ENCODE measurements at regions not wholly inside any gene's neighbourhood (a gene's known extent, or its start where the extent isn't known, plus 50 kb on each side); places are given as distances from the start of the nearest gene placed in this dataset.

DNA sequence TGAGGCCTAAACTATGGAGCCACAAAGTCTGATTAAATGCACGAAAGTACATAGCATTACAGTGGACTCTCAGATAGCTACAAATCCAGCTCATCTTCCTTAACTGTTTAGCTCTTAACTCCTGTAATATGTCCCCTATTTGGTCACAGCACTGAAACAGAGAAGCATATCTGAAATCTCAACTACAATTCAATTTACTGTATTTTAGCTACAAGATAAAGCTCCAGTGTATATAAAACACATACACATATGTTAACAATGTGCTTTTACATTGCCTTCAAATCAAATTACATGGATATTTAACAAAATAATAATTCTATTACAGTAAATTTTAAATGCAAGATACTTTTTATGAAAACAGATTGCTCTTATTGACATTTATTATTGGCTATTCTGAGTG, 849.3 kb upstream of the PRMT6 start:
- Histone ChIP-seq H3K18ac (ENCODE audit: low read length) (no peak overlapping the region), H2AK5ac (ENCODE audit: low read depth, low read length) (no peak overlapping the region), H2BK15ac (ENCODE audit: low read length) (no peak overlapping the region), H3K79me1 (ENCODE audit: low read depth, low read length) (no peaks in the 10 kb centered on the region), H4K8ac (ENCODE audit: low read depth, low read length) (no peak overlapping the region), H2BK5ac (ENCODE audit: low read length) (no peak overlapping the region), H3K9ac (ENCODE audit: low read depth, low read length, poor library complexity) (no peak overlapping the region), H3K27ac (replicated peaks; ENCODE audit: low read length) (no peak overlapping the region), H3K36me3 (replicated peaks in 1 of 2; ENCODE audit: control insufficient read depth in 2 of 2, insufficient read depth in 2 of 2, low read length in 2 of 2) (no peaks in the 10 kb centered on the region), H2AFZ (ENCODE audit: low read length) (no peak overlapping the region), H2BK120ac (ENCODE audit: low read depth, low read length) (no peak overlapping the region), H3K14ac (ENCODE audit: low read length) (no peak overlapping the region), H2BK12ac (ENCODE audit: low read length) (no peak overlapping the region), H3K9me3 (replicated peaks in 1 of 2; ENCODE audit: control insufficient read depth in 2 of 2, insufficient read depth in 1 of 2, low read depth in 1 of 2, low read length in 2 of 2) (no peaks in the 10 kb centered on the region), H3K4me2 (ENCODE audit: insufficient read depth, low read length, poor library complexity, severe bottlenecking) (no peak overlapping the region), H4K91ac (ENCODE audit: low read depth, low read length, poor library complexity) (no peak overlapping the region), H3K4me1 (ENCODE audit: control insufficient read depth in 2 of 2, insufficient read depth in 1 of 2, low read depth in 1 of 2, low read length in 2 of 2) (peaks cover 0 to under 1% of the 10 kb centered on the region in 2 donors), H3K4ac (ENCODE audit: low read length) (no peak overlapping the region), H3K4me3 (ENCODE audit: low read length in 2 of 2) (no peak overlapping the region), H3K23ac (ENCODE audit: low read depth, low read length, poor library complexity) (no peak overlapping the region), H3K27me3 (ENCODE audit: control insufficient read depth in 3 of 3, insufficient read depth in 3 of 3, low read depth in 1 of 3, low read length in 3 of 3) (no peaks in the 10 kb centered on the region)
- no peak for DNase-seq (ENCODE audit: low spot score)
- no CpG with 5 or more reads among the region's 1 CpG for WGBS, 2 donors (ENCODE audit: extremely low coverage in 2 of 2, insufficient read length in 2 of 2, insufficient replicate concordance in 1 of 2)

GRCh38 chr1:106217765-106218164, 838.7 kb upstream of the PRMT6 start:
- no peak for DNase-seq (ENCODE audit: low spot score)
- H2BK12ac ChIP-seq (ENCODE audit: low read length), result no peak overlapping the region
- no peak overlapping the region for H3K14ac ChIP-seq (ENCODE audit: low read length)
- no peak overlapping the region for H3K9ac ChIP-seq (ENCODE audit: low read depth, low read length, poor library complexity)
- no CpG with 5 or more reads among the region's 2 CpGs for WGBS, 2 donors (ENCODE audit: extremely low coverage in 2 of 2, insufficient read length in 2 of 2, insufficient replicate concordance in 1 of 2)
- no peaks in the 10 kb centered on the region for H3K27me3 ChIP-seq (ENCODE audit: control insufficient read depth in 3 of 3, insufficient read depth in 3 of 3, low read depth in 1 of 3, low read length in 3 of 3)
- no peak overlapping the region for H3K4me2 ChIP-seq (ENCODE audit: insufficient read depth, low read length, poor library complexity, severe bottlenecking)
- no peaks in the 10 kb centered on the region for H3K9me3 ChIP-seq (replicated peaks in 1 of 2; ENCODE audit: control insufficient read depth in 2 of 2, insufficient read depth in 1 of 2, low read depth in 1 of 2, low read length in 2 of 2)
- H3K4me1 ChIP-seq (ENCODE audit: control insufficient read depth in 2 of 2, insufficient read depth in 1 of 2, low read depth in 1 of 2, low read length in 2 of 2), result no peaks in the 10 kb centered on the region
- H2BK15ac ChIP-seq (ENCODE audit: low read length), result no peak overlapping the region
- H4K8ac ChIP-seq (ENCODE audit: low read depth, low read length), result no peak overlapping the region
- H3K79me1 ChIP-seq (ENCODE audit: low read depth, low read length), result no peaks in the 10 kb centered on the region
- no peak overlapping the region for H3K23ac ChIP-seq (ENCODE audit: low read depth, low read length, poor library complexity)
- H3K27ac ChIP-seq (replicated peaks; ENCODE audit: low read length), result no peak overlapping the region
- no peaks in the 10 kb centered on the region for H3K36me3 ChIP-seq (replicated peaks in 1 of 2; ENCODE audit: control insufficient read depth in 2 of 2, insufficient read depth in 2 of 2, low read length in 2 of 2)
- H4K91ac ChIP-seq (ENCODE audit: low read depth, low read length, poor library complexity), result no peak overlapping the region
- H3K4me3 ChIP-seq (ENCODE audit: low read length in 2 of 2), result no peak overlapping the region
- no peak overlapping the region for H2AK5ac ChIP-seq (ENCODE audit: low read depth, low read length)
- H2BK120ac ChIP-seq (ENCODE audit: low read depth, low read length), result no peak overlapping the region
- no peak overlapping the region for H2AFZ ChIP-seq (ENCODE audit: low read length)
- H3K4ac ChIP-seq (ENCODE audit: low read length), result no peak overlapping the region
- no peak overlapping the region for H3K18ac ChIP-seq (ENCODE audit: low read length)
- H2BK5ac ChIP-seq (ENCODE audit: low read length), result no peak overlapping the region

DNA sequence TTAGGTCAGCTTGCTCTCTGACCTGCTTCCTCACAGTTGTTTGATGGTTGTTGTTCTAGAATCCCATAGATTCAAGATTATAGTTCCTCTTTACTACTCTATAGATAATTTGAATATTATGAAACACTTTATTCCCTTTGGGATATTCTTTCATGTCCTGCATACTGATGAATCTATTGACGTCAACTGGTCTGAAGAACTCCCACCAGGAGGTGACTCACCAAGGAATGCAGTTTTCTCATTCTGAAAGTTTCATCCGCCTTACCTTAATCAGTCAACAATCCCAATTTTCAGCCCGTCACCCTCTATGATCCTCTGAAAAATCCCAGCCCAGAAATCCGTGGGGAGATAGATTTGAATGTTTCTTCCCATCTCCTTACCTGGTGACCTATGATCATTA, 834.1 kb upstream of the PRMT6 start:
- Histone ChIP-seq H3K9me3 (replicated peaks in 1 of 2; ENCODE audit: control insufficient read depth in 2 of 2, insufficient read depth in 1 of 2, low read depth in 1 of 2, low read length in 2 of 2) (no peaks in the 10 kb centered on the region), H2AK5ac (ENCODE audit: low read depth, low read length) (no peak overlapping the region), H3K4me1 (ENCODE audit: control insufficient read depth in 2 of 2, insufficient read depth in 1 of 2, low read depth in 1 of 2, low read length in 2 of 2) (no peaks in the 10 kb centered on the region), H2BK15ac (ENCODE audit: low read length) (no peak overlapping the region), H3K4me3 (ENCODE audit: low read length in 2 of 2) (no peak overlapping the region), H2BK5ac (ENCODE audit: low read length) (no peak overlapping the region), H3K4ac (ENCODE audit: low read length) (no peak overlapping the region), H3K14ac (ENCODE audit: low read length) (no peak overlapping the region), H3K27ac (replicated peaks; ENCODE audit: low read length) (no peak overlapping the region), H4K91ac (ENCODE audit: low read depth, low read length, poor library complexity) (no peak overlapping the region), H2BK12ac (ENCODE audit: low read length) (no peak overlapping the region), H2BK120ac (ENCODE audit: low read depth, low read length) (no peak overlapping the region), H4K8ac (ENCODE audit: low read depth, low read length) (no peak overlapping the region), H3K4me2 (ENCODE audit: insufficient read depth, low read length, poor library complexity, severe bottlenecking) (no peak overlapping the region), H2AFZ (ENCODE audit: low read length) (peak overlapping the region; percentile 56), H3K18ac (ENCODE audit: low read length) (no peak overlapping the region), H3K9ac (ENCODE audit: low read depth, low read length, poor library complexity) (no peak overlapping the region), H3K79me1 (ENCODE audit: low read depth, low read length) (no peaks in the 10 kb centered on the region), H3K23ac (ENCODE audit: low read depth, low read length, poor library complexity) (no peak overlapping the region), H3K36me3 (replicated peaks in 1 of 2; ENCODE audit: control insufficient read depth in 2 of 2, insufficient read depth in 2 of 2, low read length in 2 of 2) (no peaks in the 10 kb centered on the region), H3K27me3 (ENCODE audit: control insufficient read depth in 3 of 3, insufficient read depth in 3 of 3, low read depth in 1 of 3, low read length in 3 of 3) (no peaks in the 10 kb centered on the region)
- no peak for DNase-seq (ENCODE audit: low spot score)
- WGBS, 2 donors (ENCODE audit: extremely low coverage in 2 of 2, insufficient read length in 2 of 2, insufficient replicate concordance in 1 of 2), result no CpG with 5 or more reads among the region's 4 CpGs

GRCh38 chr1:106223213-106223612, 833.3 kb upstream of the PRMT6 start:
- Histone ChIP-seq H3K27me3 (ENCODE audit: control insufficient read depth in 3 of 3, insufficient read depth in 3 of 3, low read depth in 1 of 3, low read length in 3 of 3) (no peaks in the 10 kb centered on the region), H2AFZ (ENCODE audit: low read length) (no peak overlapping the region), H4K91ac (ENCODE audit: low read depth, low read length, poor library complexity) (no peak overlapping the region), H3K4me3 (ENCODE audit: low read length in 2 of 2) (no peak overlapping the region), H3K4me2 (ENCODE audit: insufficient read depth, low read length, poor library complexity, severe bottlenecking) (no peak overlapping the region), H3K18ac (ENCODE audit: low read length) (no peak overlapping the region), H3K4ac (ENCODE audit: low read length) (no peak overlapping the region), H2BK12ac (ENCODE audit: low read length) (no peak overlapping the region), H3K14ac (ENCODE audit: low read length) (no peak overlapping the region), H2BK15ac (ENCODE audit: low read length) (no peak overlapping the region), H3K23ac (ENCODE audit: low read depth, low read length, poor library complexity) (no peak overlapping the region), H3K4me1 (ENCODE audit: control insufficient read depth in 2 of 2, insufficient read depth in 1 of 2, low read depth in 1 of 2, low read length in 2 of 2) (no peaks in the 10 kb centered on the region), H3K79me1 (ENCODE audit: low read depth, low read length) (no peaks in the 10 kb centered on the region), H3K9me3 (replicated peaks in 1 of 2; ENCODE audit: control insufficient read depth in 2 of 2, insufficient read depth in 1 of 2, low read depth in 1 of 2, low read length in 2 of 2) (no peaks in the 10 kb centered on the region), H2BK120ac (ENCODE audit: low read depth, low read length) (no peak overlapping the region), H2AK5ac (ENCODE audit: low read depth, low read length) (no peak overlapping the region), H2BK5ac (ENCODE audit: low read length) (no peak overlapping the region), H3K9ac (ENCODE audit: low read depth, low read length, poor library complexity) (no peak overlapping the region), H4K8ac (ENCODE audit: low read depth, low read length) (no peak overlapping the region), H3K36me3 (replicated peaks in 1 of 2; ENCODE audit: control insufficient read depth in 2 of 2, insufficient read depth in 2 of 2, low read length in 2 of 2) (no peaks in the 10 kb centered on the region), H3K27ac (replicated peaks; ENCODE audit: low read length) (no peak overlapping the region)
- DNase-seq (ENCODE audit: low spot score), result no peak
- no CpG with 5 or more reads among the region's 1 CpG for WGBS, 2 donors (ENCODE audit: extremely low coverage in 2 of 2, insufficient read length in 2 of 2, insufficient replicate concordance in 1 of 2)
